SU-DHL-6 (cell line): ENCODE measurements at regions not wholly inside any gene's neighbourhood (a gene's known extent, or its start where the extent isn't known, plus 50 kb on each side); places are given as distances from the start of the nearest gene placed in this dataset.
"Not testable (repeated sequence)": the region's sequence is repeated elsewhere in the genome, so short reads cannot be mapped to it uniquely, and the experiment has no call there.

ENCODE experiments used
- H2AFZ ChIP-seq: fragments of 200-600 bp; sonication (generic); 2 replicates; pipeline ENCODE4 v1.6.1; 2014; ENCODE audit warnings: low read depth, mild to moderate bottlenecking, moderate library complexity, mixed read lengths, antibody characterized with exemption, low read length; ENCODE audit not compliant: severe bottlenecking
- H3F3A ChIP-seq: fragments of 200-600 bp; shearing (Covaris generic); 2 replicates; pipeline ENCODE4 v1.6.0; 2016; ENCODE audit warnings: antibody characterized with exemption, mild to moderate bottlenecking; ENCODE audit not compliant: insufficient read depth
- H3K27ac ChIP-seq: fragments of 200-600 bp; sonication (generic); 2 replicates; pipeline ENCODE4 v1.5.1; 2016; ENCODE audit warnings: low read depth, mild to moderate bottlenecking, low read length, moderate library complexity, mixed read lengths
- H3K27me3 ChIP-seq: fragments of 200-600 bp; sonication (generic), shearing (Covaris generic); 2 replicates; pipeline ENCODE4 v1.6.0; 2014; ENCODE audit warnings: mild to moderate bottlenecking, low read length
- H3K36me3 ChIP-seq: fragments of 200-600 bp; sonication (generic); 2 replicates; pipeline ENCODE4 v1.6.1; 2014; ENCODE audit warnings: mild to moderate bottlenecking, low read length, mixed read lengths
- H3K4me2 ChIP-seq: fragments of 300-600, 200-600 bp; shearing (Covaris generic), sonication (generic); 2 replicates; pipeline ENCODE4 v1.6.0; 2014; ENCODE audit warnings: low read length, low read depth, mild to moderate bottlenecking; ENCODE audit not compliant: poor library complexity, severe bottlenecking
- H3K4me3 ChIP-seq: fragments of 200-600 bp; sonication (generic); 2 replicates; pipeline ENCODE4 v1.5.1; 2014; ENCODE audit warnings: antibody characterized with exemption, low read length, mild to moderate bottlenecking, mixed read lengths; ENCODE audit not compliant: insufficient read depth, poor library complexity, severe bottlenecking
- H3K79me2 ChIP-seq: fragments of 200-600 bp; sonication (generic); 2 replicates; pipeline ENCODE4 v1.6.1; 2014; ENCODE audit warnings: mild to moderate bottlenecking, low read length, moderate library complexity; ENCODE audit not compliant: insufficient read depth
- H3K9ac ChIP-seq: fragments of 200-600 bp; sonication (generic); 2 replicates; pipeline ENCODE4 v1.7.0; 2014; ENCODE audit warnings: mild to moderate bottlenecking, low read length
- H3K9me2 ChIP-seq: fragments of 200-600 bp; sonication (generic); replicated peaks from 2 replicates; pipeline ENCODE4 v1.6.1; 2014; ENCODE audit warnings: low read length; ENCODE audit not compliant: insufficient read depth
- H3K9me3 ChIP-seq: fragments of 200-600 bp; sonication (generic); 2 replicates; pipeline ENCODE4 v1.6.1; 2014; ENCODE audit warnings: low read length, mixed read lengths; ENCODE audit not compliant: insufficient read depth
- H4K20me1 ChIP-seq: fragments of 200-600 bp; sonication (generic); 2 replicates; pipeline ENCODE4 v1.6.1; 2014; ENCODE audit warnings: low read depth, mild to moderate bottlenecking, antibody characterized with exemption, low read length, moderate library complexity, mixed read lengths
- CTCF ChIP-seq: fragments of 200-600 bp; sonication (generic); IDR thresholded peaks from one replicate; pipeline ENCODE4 v1.5.1; 2017; ENCODE audit warnings: antibody characterized with exemption, mild to moderate bottlenecking, low read length, moderate library complexity; ENCODE audit not compliant: insufficient read depth, poor library complexity, severe bottlenecking
- EZH2phosphoT487 ChIP-seq: fragments of 200-600 bp; sonication (generic), shearing (Covaris generic); conservative IDR thresholded peaks from 2 replicates; pipeline ENCODE4 v1.6.1; 2018; ENCODE audit warnings: mild to moderate bottlenecking, antibody characterized with exemption, low read length, moderate library complexity, mixed read lengths

GRCh38 chr22:22697377-22698117, 53.1 kb downstream of the GGTLC2 start:
- H3K27ac ChIP-seq: no peak overlapping the region
- H4K20me1 ChIP-seq: no peaks in the 10 kb centered on the region
- peaks cover 1% of the 10 kb centered on the region; the same call in 1 of the 2 replicates for H3F3A ChIP-seq
- H3K9ac ChIP-seq: no peak overlapping the region
- H3K9me3 ChIP-seq: no peaks in the 10 kb centered on the region
- no peak overlapping the region for H3K4me3 ChIP-seq
- no peaks in the 10 kb centered on the region for H3K36me3 ChIP-seq
- no peak overlapping the region for H2AFZ ChIP-seq
- H3K4me2 ChIP-seq: no peak overlapping the region
- no peaks in the 10 kb centered on the region for H3K27me3 ChIP-seq
- H3K79me2 ChIP-seq: no peaks in the 10 kb centered on the region
- H3K9me2 ChIP-seq: no peaks in the 10 kb centered on the region
- TF ChIP-seq EZH2phosphoT487: no peak
- TF ChIP-seq CTCF: no peak

GRCh38 chr22:22698263-22698750, 53.9 kb downstream of the GGTLC2 start:
- no peaks in the 10 kb centered on the region for H4K20me1 ChIP-seq
- H2AFZ ChIP-seq: no peak overlapping the region
- no peaks in the 10 kb centered on the region for H3K9me3 ChIP-seq
- H3K4me2 ChIP-seq: no peak overlapping the region
- H3F3A ChIP-seq: no peaks in the 10 kb centered on the region
- no peak overlapping the region for H3K9ac ChIP-seq
- H3K27me3 ChIP-seq: no peaks in the 10 kb centered on the region
- no peaks in the 10 kb centered on the region for H3K79me2 ChIP-seq
- H3K36me3 ChIP-seq: no peaks in the 10 kb centered on the region
- H3K27ac ChIP-seq: no peak overlapping the region
- H3K9me2 ChIP-seq: no peaks in the 10 kb centered on the region
- H3K4me3 ChIP-seq: no peak overlapping the region
- TF ChIP-seq EZH2phosphoT487: no peak
- no peak for TF ChIP-seq CTCF

- Histone ChIP-seq H3K79me2 (no peaks in the 10 kb centered on the region), H3K36me3 (no peaks in the 10 kb centered on the region), H3K9me2 (no peaks in the 10 kb centered on the region), H3K4me2 (no peak overlapping the region), H3K9me3 (no peaks in the 10 kb centered on the region), H3F3A (no peaks in the 10 kb centered on the region), H3K27me3 (no peaks in the 10 kb centered on the region), H3K9ac (no peak overlapping the region), H2AFZ (no peak overlapping the region), H3K4me3 (no peak overlapping the region), H3K27ac (no peak overlapping the region), H4K20me1 (no peaks in the 10 kb centered on the region)
- TF ChIP-seq CTCF: no peak
- no peak for TF ChIP-seq EZH2phosphoT487
Measured at GRCh38 chr22:22700631-22701030, 56.2 kb downstream of the GGTLC2 start.

- H3K79me2 ChIP-seq, H3K9ac ChIP-seq, H3K9me3 ChIP-seq, H2AFZ ChIP-seq, H3F3A ChIP-seq, H3K27ac ChIP-seq, H3K9me2 ChIP-seq, H3K27me3 ChIP-seq, H3K4me3 ChIP-seq, H4K20me1 ChIP-seq, H3K4me2 ChIP-seq, H3K36me3 ChIP-seq: not testable (repeated sequence)
Measured at GRCh38 chr22:22701557-22701956, 57.1 kb downstream of the GGTLC2 start.
